HCT116 (cell line): ENCODE measurements at regions not wholly inside any gene's neighbourhood (a gene's known extent, or its start where the extent isn't known, plus 50 kb on each side); places are given as distances from the start of the nearest gene placed in this dataset.

Experiments
- ATAC-seq: fragments of 200-7000 bp; cut with Tn5 transposase; 2 replicates; pipeline ENCODE4 v1.9.1; 2020; ENCODE audit warnings: mild to moderate bottlenecking, moderate library complexity
- BruUV-seq: library from RNA; stranded (reverse); fragments of 400-500 nt; replicated peaks from 2 replicates; lab custom pipeline; 2021; lab: Mats Ljungman, UMichigan
- CTCF ChIA-PET: fragments of 300-600 bp; sonication (Branson Sonifier 250); formaldehyde crosslinking; loops from one replicate; lab custom pipeline; 2021; ENCODE audit warnings: antibody characterized with exemption; lab: Charles Lee
- POLR2A ChIA-PET: fragments of 300-600, 350-600 bp; sonication (Branson Sonifier 250); formaldehyde crosslinking; loops from one replicate; lab custom pipeline; 2021; ENCODE audit warnings: antibody characterized with exemption; lab: Charles Lee
- RAD21 ChIA-PET, 2 experiments: fragments of 300-600 bp; sonication (Branson Sonifier 250); formaldehyde crosslinking; loops; one replicate each; lab custom pipeline; 2023; ENCODE audit warnings: low total read pairs in 2 of 2; ENCODE audit not compliant: uncharacterized antibody in 2 of 2, unreplicated experiment in 2 of 2, low non-redundant PET in 1 of 2; lab: Charles Lee
- DNase-seq: peaks from one replicate; pipeline ENCODE4 v3.0.0-alpha.2; 2010; ENCODE audit warnings: low read depth, low spot score
- H2AFZ ChIP-seq: fragments of 200-600 bp; shearing (Covaris generic), sonication (generic); 2 replicates; pipeline ENCODE4 v1.6.1; 2017; ENCODE audit warnings: low read depth, mixed run types, mixed read lengths, antibody characterized with exemption, low read length; ENCODE audit not compliant: poor library complexity, severe bottlenecking
- H3K27ac ChIP-seq: 2 replicates; pipeline ENCODE4 v1.5.1; 2012; ENCODE audit warnings: low read depth, low read length
- H3K27me3 ChIP-seq: fragments of 200-600 bp; sonication (generic); 2 replicates; pipeline ENCODE4 v1.6.1; 2016; ENCODE audit warnings: mixed run types, low read length, mixed read lengths; ENCODE audit not compliant: insufficient read depth
- H3K36me3 ChIP-seq, 2 experiments: fragments of 200-500 bp in 1 of 2; fragments of 200-600 bp in 1 of 2; sonication (Bioruptor generic) in 1 of 2; sonication (generic) in 1 of 2; 2 replicates each; pipeline versions ENCODE4 v1.5.1 to v1.6.1; 2014 to 2016; ENCODE audit warnings: low read length in 2 of 2, inconsistent platforms in 1 of 2, mixed read lengths in 1 of 2, mixed run types in 1 of 2; ENCODE audit not compliant: insufficient read depth in 2 of 2, control insufficient read depth in 1 of 2
- H3K4me1 ChIP-seq, 2 experiments: fragments of 200-600 bp in 1 of 2; sonication (generic) in 1 of 2; 2 replicates each; pipeline versions ENCODE4 v1.5.1 to v1.6.1; 2012 to 2017; ENCODE audit warnings: low read length in 2 of 2, inconsistent platforms in 1 of 2, mild to moderate bottlenecking in 1 of 2, mixed read lengths in 1 of 2, mixed run types in 1 of 2, moderate library complexity in 1 of 2; ENCODE audit not compliant: insufficient read depth in 2 of 2, control insufficient read depth in 1 of 2
- H3K4me2 ChIP-seq: fragments of 200-600 bp; sonication (generic); 2 replicates; pipeline ENCODE4 v1.6.1; 2017; ENCODE audit warnings: mixed run types, low read length, mixed read lengths
- H3K4me3 ChIP-seq, 2 experiments: fragments of 200-600 bp in 1 of 2; sonication (generic) in 1 of 2; replicated peaks in 1 of 2; 2 replicates each; pipeline ENCODE4 v1.5.1; 2011 to 2016; ENCODE audit warnings: low read length in 2 of 2, control low read depth in 1 of 2, low read depth in 1 of 2, mild to moderate bottlenecking in 1 of 2, mixed read lengths in 1 of 2, mixed run types in 1 of 2
- H3K79me2 ChIP-seq: fragments of 200-600 bp; sonication (generic); 2 replicates; pipeline ENCODE4 v1.6.1; 2017; ENCODE audit warnings: mild to moderate bottlenecking, mixed run types, low read length, moderate library complexity, mixed read lengths; ENCODE audit not compliant: insufficient read depth
- H3K9ac ChIP-seq: fragments of 200-600 bp; sonication (generic); 2 replicates; pipeline ENCODE4 v1.6.1; 2016; ENCODE audit warnings: low read length, mixed read lengths
- H3K9me2 ChIP-seq: fragments of 200-600 bp; sonication (generic), shearing (Covaris generic); 2 replicates; pipeline ENCODE4 v1.6.1; 2017; ENCODE audit warnings: mixed run types, mild to moderate bottlenecking, moderate library complexity; ENCODE audit not compliant: insufficient read depth
- H3K9me3 ChIP-seq, 2 experiments: fragments of 200-500 bp in 1 of 2; fragments of 200-600 bp in 1 of 2; sonication (Bioruptor generic) in 1 of 2; sonication (generic) in 1 of 2; 2 replicates each; pipeline ENCODE4 v1.6.1; 2014 to 2017; ENCODE audit warnings: low read length in 2 of 2, mixed read lengths in 2 of 2, inconsistent platforms in 1 of 2, low read depth in 1 of 2, mild to moderate bottlenecking in 1 of 2, mixed run types in 1 of 2, moderate library complexity in 1 of 2; ENCODE audit not compliant: control insufficient read depth in 1 of 2, insufficient read depth in 1 of 2
- H4K20me1 ChIP-seq: fragments of 200-600 bp; sonication (generic), shearing (Covaris generic); 2 replicates; pipeline ENCODE4 v1.6.1; 2017; ENCODE audit warnings: mixed run types, mild to moderate bottlenecking, moderate library complexity; ENCODE audit not compliant: insufficient read depth
- CBX3 ChIP-seq: IDR thresholded peaks from 2 replicates; pipeline ENCODE4 v1.6.1; 2012; ENCODE audit warnings: low read depth
- CEBPB ChIP-seq: IDR thresholded peaks from 2 replicates; pipeline ENCODE4 v1.6.1; 2012; ENCODE audit warnings: low read depth
- CTCF ChIP-seq, 3 experiments: fragments of 200-600 bp in 1 of 3; sonication (generic) in 1 of 3; IDR thresholded peaks in 2 of 3; conservative IDR thresholded peaks in 1 of 3; 2 replicates each; pipeline ENCODE4 v1.5.1; 2012 to 2017; ENCODE audit warnings: low read depth in 2 of 3, low read length in 2 of 3, antibody characterized with exemption in 1 of 3, borderline replicate concordance in 1 of 3, control low read depth in 1 of 3, mild to moderate bottlenecking in 1 of 3, mixed read lengths in 1 of 3, mixed run types in 1 of 3, moderate library complexity in 1 of 3; ENCODE audit not compliant: insufficient read depth in 1 of 3
- ELF1 ChIP-seq: IDR thresholded peaks from 2 replicates; pipeline ENCODE4 v1.6.1; 2012; ENCODE audit warnings: low read depth, borderline replicate concordance
- EZH2 ChIP-seq: fragments of 200-600 bp; sonication (generic); IDR thresholded peaks from 2 replicates; pipeline ENCODE4 v1.6.1; 2017; ENCODE audit warnings: antibody characterized with exemption, mixed run types
- FOSL1 ChIP-seq: IDR thresholded peaks from 2 replicates; pipeline ENCODE4 v1.6.1; 2012; ENCODE audit warnings: low read depth
- JUND ChIP-seq: IDR thresholded peaks from 2 replicates; pipeline ENCODE4 v1.6.1; 2012
- MAX ChIP-seq: IDR thresholded peaks from 2 replicates; pipeline ENCODE4 v1.6.1; 2012
- POLR2A ChIP-seq: IDR thresholded peaks from 2 replicates; pipeline ENCODE4 v1.7.0; 2011; ENCODE audit warnings: borderline replicate concordance; ENCODE audit not compliant: insufficient read depth, insufficient read length; ENCODE audit errors: extremely low read depth
- RAD21 ChIP-seq: IDR thresholded peaks from 2 replicates; pipeline ENCODE4 v1.6.1; 2012; ENCODE audit warnings: low read depth, mild to moderate bottlenecking
- YY1 ChIP-seq: IDR thresholded peaks from 2 replicates; pipeline ENCODE4 v1.6.1; 2011; ENCODE audit warnings: low read length, low read depth, moderate library complexity, mild to moderate bottlenecking; ENCODE audit not compliant: insufficient replicate concordance; ENCODE audit errors: extremely low read depth
- ZNF274 ChIP-seq: fragments of 200-500 bp; sonication (Bioruptor generic); IDR thresholded peaks from 2 replicates; pipeline ENCODE4 v1.6.1; 2014; ENCODE audit warnings: mild to moderate bottlenecking, low read depth, low read length, inconsistent platforms
- intact Hi-C: fragments of 100-400 bp; cut with micrococcal nuclease; formaldehyde crosslinking; loops from 2 replicates; pipeline ENCODE4 v1.10.0; 2022
- TF ChIP-seq, protein P1 (sequence below): IDR thresholded peaks from 2 replicates; pipeline ENCODE4 v1.6.1; 2011; ENCODE audit warnings: mild to moderate bottlenecking, low read length, moderate library complexity; ENCODE audit not compliant: insufficient replicate concordance; ENCODE audit errors: extremely low read depth
- TF ChIP-seq, protein P2 (sequence below): IDR thresholded peaks from 2 replicates; pipeline ENCODE4 v1.6.1; 2012

DNA sequence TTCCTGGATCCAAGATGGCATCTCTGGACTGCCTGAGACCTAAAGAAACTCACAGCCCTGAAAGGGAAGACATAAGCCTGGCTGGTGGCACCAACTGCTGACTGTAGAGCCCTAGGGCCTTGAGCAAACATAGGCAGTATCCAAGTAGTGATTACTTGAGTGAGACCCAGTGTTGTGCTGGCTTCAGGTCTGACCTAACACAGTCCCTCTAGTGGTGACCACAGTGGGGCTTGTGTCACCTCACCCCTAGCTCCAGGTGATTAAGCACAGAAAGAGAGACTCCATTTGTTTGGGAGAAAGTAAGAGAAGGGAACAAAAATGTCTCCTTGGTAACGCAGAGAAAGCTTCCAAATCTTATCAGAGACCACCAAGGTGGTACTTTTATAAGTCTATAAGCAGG is 496.3 kb upstream of the HTR2C start:
- ATAC-seq (no peak), DNase-seq (no peak)
- ChIA-PET POLR2A (no interaction called here), RAD21 (no interaction called here), CTCF (no interaction called here)
- no peaks in the 10 kb centered on the region for H3K36me3 ChIP-seq
- H2AFZ ChIP-seq = no peak overlapping the region
- no peaks in the 10 kb centered on the region for H3K9me2 ChIP-seq
- H3K27me3 ChIP-seq = no peaks in the 10 kb centered on the region
- H3K9ac ChIP-seq = no peak overlapping the region
- H3K4me2 ChIP-seq = no peak overlapping the region
- no TSS peak for BruUV-seq
- H3K9me3 ChIP-seq = no peaks in the 10 kb centered on the region
- H3K27ac ChIP-seq = no peak overlapping the region
- intact Hi-C loops = no loop called here
- H3K4me3 ChIP-seq = no peak overlapping the region
- no peaks in the 10 kb centered on the region for H4K20me1 ChIP-seq
- no peaks in the 10 kb centered on the region for H3K79me2 ChIP-seq
- no peaks in the 10 kb centered on the region for H3K4me1 ChIP-seq
- TF ChIP-seq CTCF (IDR thresholded peaks at IDR 0.05 in 2 of 3, conservative IDR thresholded peaks at IDR 0.05 in 1 of 3; ENCODE audit: borderline replicate concordance in 1 of 3, insufficient read depth in 1 of 3, low read depth in 2 of 3, low read length in 2 of 3) (no peak), EZH2 (no peak), ZNF274 (no peak), CBX3 (no peak), POLR2A (no peak), YY1 (no peak), JUND (no peak), MAX (no peak), CEBPB (no peak), ELF1 (no peak), FOSL1 (no peak), RAD21 (no peak)
- TF ChIP-seq, protein P1, sequence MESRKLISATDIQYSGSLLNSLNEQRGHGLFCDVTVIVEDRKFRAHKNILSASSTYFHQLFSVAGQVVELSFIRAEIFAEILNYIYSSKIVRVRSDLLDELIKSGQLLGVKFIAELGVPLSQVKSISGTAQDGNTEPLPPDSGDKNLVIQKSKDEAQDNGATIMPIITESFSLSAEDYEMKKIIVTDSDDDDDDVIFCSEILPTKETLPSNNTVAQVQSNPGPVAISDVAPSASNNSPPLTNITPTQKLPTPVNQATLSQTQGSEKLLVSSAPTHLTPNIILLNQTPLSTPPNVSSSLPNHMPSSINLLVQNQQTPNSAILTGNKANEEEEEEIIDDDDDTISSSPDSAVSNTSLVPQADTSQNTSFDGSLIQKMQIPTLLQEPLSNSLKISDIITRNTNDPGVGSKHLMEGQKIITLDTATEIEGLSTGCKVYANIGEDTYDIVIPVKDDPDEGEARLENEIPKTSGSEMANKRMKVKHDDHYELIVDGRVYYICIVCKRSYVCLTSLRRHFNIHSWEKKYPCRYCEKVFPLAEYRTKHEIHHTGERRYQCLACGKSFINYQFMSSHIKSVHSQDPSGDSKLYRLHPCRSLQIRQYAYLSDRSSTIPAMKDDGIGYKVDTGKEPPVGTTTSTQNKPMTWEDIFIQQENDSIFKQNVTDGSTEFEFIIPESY = no peak
- TF ChIP-seq, protein P2, sequence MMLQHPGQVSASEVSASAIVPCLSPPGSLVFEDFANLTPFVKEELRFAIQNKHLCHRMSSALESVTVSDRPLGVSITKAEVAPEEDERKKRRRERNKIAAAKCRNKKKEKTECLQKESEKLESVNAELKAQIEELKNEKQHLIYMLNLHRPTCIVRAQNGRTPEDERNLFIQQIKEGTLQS = no peak
